ENCODE measurements at regions not wholly inside any gene's neighbourhood (a gene's known extent, or its start where the extent isn't known, plus 50 kb on each side); places are given as distances from the start of the nearest gene placed in this dataset.

DNA sequence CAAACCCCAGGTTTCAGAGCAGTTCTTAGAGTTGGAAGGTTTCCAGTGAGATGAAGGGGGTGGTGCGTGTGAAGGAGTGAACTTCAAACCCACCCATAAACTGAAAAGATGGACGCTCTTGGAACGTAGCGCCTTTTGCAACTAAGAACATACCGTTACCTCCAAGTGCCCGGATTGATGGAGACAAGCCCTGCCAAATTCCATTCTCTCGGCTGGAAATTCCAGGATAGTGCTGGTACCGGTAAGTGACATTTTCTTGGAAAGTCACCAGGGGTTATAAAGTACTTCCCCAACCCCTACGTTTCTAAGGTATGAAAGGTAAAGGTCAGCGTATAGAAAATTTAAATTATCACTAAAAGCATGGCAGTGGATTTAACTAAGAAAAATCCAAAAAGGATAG is 91.6 kb upstream of the CLDN14 start:
- TF ChIP-seq, protein P1, sequence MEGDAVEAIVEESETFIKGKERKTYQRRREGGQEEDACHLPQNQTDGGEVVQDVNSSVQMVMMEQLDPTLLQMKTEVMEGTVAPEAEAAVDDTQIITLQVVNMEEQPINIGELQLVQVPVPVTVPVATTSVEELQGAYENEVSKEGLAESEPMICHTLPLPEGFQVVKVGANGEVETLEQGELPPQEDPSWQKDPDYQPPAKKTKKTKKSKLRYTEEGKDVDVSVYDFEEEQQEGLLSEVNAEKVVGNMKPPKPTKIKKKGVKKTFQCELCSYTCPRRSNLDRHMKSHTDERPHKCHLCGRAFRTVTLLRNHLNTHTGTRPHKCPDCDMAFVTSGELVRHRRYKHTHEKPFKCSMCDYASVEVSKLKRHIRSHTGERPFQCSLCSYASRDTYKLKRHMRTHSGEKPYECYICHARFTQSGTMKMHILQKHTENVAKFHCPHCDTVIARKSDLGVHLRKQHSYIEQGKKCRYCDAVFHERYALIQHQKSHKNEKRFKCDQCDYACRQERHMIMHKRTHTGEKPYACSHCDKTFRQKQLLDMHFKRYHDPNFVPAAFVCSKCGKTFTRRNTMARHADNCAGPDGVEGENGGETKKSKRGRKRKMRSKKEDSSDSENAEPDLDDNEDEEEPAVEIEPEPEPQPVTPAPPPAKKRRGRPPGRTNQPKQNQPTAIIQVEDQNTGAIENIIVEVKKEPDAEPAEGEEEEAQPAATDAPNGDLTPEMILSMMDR (IDR thresholded peaks at IDR 0.05), result no peak
- TF ChIP-seq POLR2A (IDR thresholded peaks at IDR 0.05), result no peak
- intact Hi-C loops (cut with DNase I), result no loop called here
- 48 to 49% methylated on average over 10 of the region's 10 CpGs for WGBS, 2 donors
- DNase-seq, result no peak
- H3K27me3 ChIP-seq, result peaks cover 0 to 49% (median 0%) of the 10 kb centered on the region in 4 donors
- no peaks in the 10 kb centered on the region for H3K4me1 ChIP-seq
- no peaks in the 10 kb centered on the region for H3K36me3 ChIP-seq
- no peak overlapping the region for H3K27ac ChIP-seq
- H3K4me3 ChIP-seq, result no peak overlapping the region
- H3K9me3 ChIP-seq, result no peaks in the 10 kb centered on the region

DNA sequence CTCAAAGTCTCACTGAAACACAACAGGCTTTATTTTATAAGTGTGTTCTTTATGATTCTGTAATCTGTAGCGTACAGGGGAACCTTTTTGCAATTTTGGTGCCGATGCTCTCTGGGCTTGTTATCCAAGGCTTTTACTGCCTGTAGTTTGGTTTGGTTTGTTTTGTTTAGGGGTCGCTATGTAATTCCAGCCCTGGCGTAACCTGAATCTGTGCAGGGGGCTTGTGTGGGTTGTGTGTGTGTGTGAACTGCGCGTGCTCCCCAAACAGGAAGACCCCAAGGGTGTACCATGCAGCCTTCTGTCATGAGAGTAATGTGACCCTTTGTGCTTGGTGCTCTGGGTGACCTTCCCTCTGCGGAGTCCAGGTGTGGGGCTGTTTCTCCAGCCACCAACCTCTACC is 92.1 kb upstream of the CLDN14 start:
- Histone ChIP-seq H3K27ac (no peak overlapping the region), H3K9me3 (no peaks in the 10 kb centered on the region), H3K36me3 (no peaks in the 10 kb centered on the region), H3K4me3 (no peak overlapping the region), H3K27me3 (peaks cover 0 to 48% (median 0%) of the 10 kb centered on the region in 4 donors), H3K4me1 (no peaks in the 10 kb centered on the region)
- TF ChIP-seq, protein P1 (IDR thresholded peaks at IDR 0.05), result no peak
- DNase-seq, result no peak
- WGBS, 2 donors, result 90 to 96% methylated on average over 4 to 5 of the region's 7 CpGs
- intact Hi-C loops (cut with DNase I), result no loop called here

DNA sequence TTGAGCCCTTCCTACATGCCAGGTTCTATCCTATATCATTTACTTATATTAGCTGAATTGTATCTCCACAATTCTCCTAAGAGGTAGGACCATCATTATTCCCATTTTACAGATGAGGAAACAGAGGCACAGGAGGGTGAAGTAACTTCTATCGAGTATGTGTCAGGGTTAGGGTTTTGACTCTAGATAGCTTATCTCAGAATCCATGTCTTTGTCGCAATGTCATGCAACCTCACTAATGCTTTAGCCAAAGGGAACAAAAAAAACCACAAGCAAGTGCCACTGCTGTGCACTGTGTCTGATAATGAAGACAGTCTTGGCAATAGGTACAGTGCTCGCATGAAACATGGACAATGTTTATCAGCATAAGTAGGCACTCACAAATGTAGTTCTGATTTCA is 95.4 kb upstream of the CLDN14 start:
- H3K4me1 ChIP-seq, result no peaks in the 10 kb centered on the region
- H3K27ac ChIP-seq, result no peak overlapping the region
- no peaks in the 10 kb centered on the region for H3K36me3 ChIP-seq
- DNase-seq, result no peak
- intact Hi-C loops (cut with DNase I), result no loop called here
- TF ChIP-seq POLR2A (IDR thresholded peaks at IDR 0.05), result no peak
- 83 to 86% methylated on average over 3 of the region's 3 CpGs for WGBS, 2 donors
- H3K4me3 ChIP-seq, result no peak overlapping the region
- no peaks in the 10 kb centered on the region for H3K9me3 ChIP-seq
- peaks cover 0 to 24% (median 0%) of the 10 kb centered on the region in 4 donors for H3K27me3 ChIP-seq

DNA sequence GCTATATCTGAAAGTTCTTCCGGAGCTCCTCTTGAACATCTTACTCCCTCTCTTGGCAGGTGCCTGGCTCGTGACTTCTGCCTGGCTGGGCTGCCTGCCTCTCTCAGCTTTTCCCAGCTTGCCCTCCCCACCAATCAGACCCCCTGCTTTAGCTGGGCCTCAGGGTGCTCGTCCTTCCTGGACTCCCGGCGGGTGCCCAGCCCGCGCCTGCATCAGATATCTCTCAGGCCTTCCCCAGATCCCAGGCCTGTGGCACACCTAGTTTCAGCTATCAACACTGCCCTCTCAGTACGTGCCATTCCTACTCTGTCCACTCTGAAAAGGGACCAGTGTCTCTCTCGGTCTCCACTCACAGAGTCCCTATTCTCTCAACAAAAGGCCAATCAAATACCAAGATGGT is 96.5 kb upstream of the CLDN14 start:
- Histone ChIP-seq H3K4me1 (no peaks in the 10 kb centered on the region), H3K36me3 (no peaks in the 10 kb centered on the region), H3K27ac (no peak overlapping the region), H3K4me3 (no peak overlapping the region), H3K27me3 (peaks cover 0 to 25% (median 0%) of the 10 kb centered on the region in 4 donors), H3K9me3 (no peaks in the 10 kb centered on the region)
- WGBS, 2 donors, result 91 to 96% methylated on average over 9 of the region's 9 CpGs
- no peak for TF ChIP-seq POLR2A (IDR thresholded peaks at IDR 0.05)
- TF ChIP-seq, protein P1 (IDR thresholded peaks at IDR 0.05), result no peak
- intact Hi-C loops (cut with DNase I), result no loop called here
- DNase-seq, result no peak

DNA sequence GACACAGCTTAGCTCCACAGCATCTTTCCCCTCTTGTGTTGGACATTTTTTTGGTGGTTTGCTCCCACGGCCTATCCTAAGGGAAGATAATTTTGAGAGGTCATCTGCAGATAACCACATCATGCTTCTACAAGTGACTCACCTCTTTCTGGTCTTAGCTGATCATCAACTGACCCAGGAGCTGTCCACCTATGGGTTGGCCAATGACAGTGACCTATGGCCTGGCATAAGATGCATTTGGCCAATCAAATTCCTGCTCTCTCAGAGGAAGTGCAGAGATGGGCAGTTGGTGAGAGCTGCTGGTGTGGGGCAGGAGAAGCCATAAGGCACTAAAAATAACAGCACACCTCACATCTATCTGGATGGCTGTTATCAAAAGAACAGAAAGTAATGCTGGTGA is 100.0 kb upstream of the CLDN14 start:
- no peak for TF ChIP-seq POLR2A (IDR thresholded peaks at IDR 0.05)
- TF ChIP-seq, protein P1 (IDR thresholded peaks at IDR 0.05), result no peak
- intact Hi-C loops (cut with DNase I), result no loop called here
- H3K27me3 ChIP-seq, result peaks cover 0 to 46% (median 0%) of the 10 kb centered on the region in 4 donors
- no peak for DNase-seq
- H3K36me3 ChIP-seq, result no peaks in the 10 kb centered on the region
- no peaks in the 10 kb centered on the region for H3K9me3 ChIP-seq
- WGBS, 2 donors, result 88 to 100% methylated on average over 1 of the region's 1 CpG
- H3K4me1 ChIP-seq, result no peaks in the 10 kb centered on the region
- no peak overlapping the region for H3K27ac ChIP-seq
- no peak overlapping the region for H3K4me3 ChIP-seq

DNA sequence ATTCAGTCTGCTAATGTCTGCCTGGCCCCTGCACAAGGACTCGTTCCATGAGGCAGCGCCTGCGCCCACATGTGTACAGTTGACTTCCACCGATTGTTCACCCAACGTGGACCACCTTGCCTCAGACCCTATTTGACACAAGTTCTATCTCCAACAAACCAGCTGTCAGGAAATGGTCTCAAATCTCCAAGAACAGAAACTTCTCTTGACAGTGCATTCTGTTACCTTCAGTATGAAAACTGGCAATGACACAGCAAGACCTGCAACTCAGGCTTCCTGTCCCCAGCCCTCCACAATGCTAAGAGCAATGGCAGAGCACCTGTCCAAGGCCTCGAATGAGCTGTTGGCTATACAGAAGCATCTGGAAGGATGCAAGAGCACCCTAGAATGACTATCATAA is 102.3 kb upstream of the CLDN14 start:
- WGBS, 2 donors, result 72 to 76% methylated on average over 5 to 6 of the region's 6 CpGs
- H3K36me3 ChIP-seq, result no peaks in the 10 kb centered on the region
- peaks cover 0 to 41% (median 0%) of the 10 kb centered on the region in 4 donors for H3K27me3 ChIP-seq
- DNase-seq, result no peak
- intact Hi-C loops (cut with DNase I), result no loop called here
- no peak overlapping the region for H3K4me3 ChIP-seq
- no peak overlapping the region for H3K27ac ChIP-seq
- TF ChIP-seq, protein P1 (IDR thresholded peaks at IDR 0.05), result no peak
- TF ChIP-seq POLR2A (IDR thresholded peaks at IDR 0.05), result no peak
- no peaks in the 10 kb centered on the region for H3K9me3 ChIP-seq
- H3K4me1 ChIP-seq, result peaks cover 0 to 2% (median 0%) of the 10 kb centered on the region in 3 donors
